Adrenal gland (tissue), 5 donors: ENCODE measurements at regions not wholly inside any gene's neighbourhood (a gene's known extent, or its start where the extent isn't known, plus 50 kb on each side); places are given as distances from the start of the nearest gene placed in this dataset.

ENCODE experiments used
- POLR2A ChIP-seq, 2 donors: fragments of 450-650 bp; IDR thresholded peaks; one replicate each; pipeline ENCODE4 v1.6.1; 2017; ENCODE audit warnings: antibody characterized with exemption in 2 of 2, mild to moderate bottlenecking in 2 of 2, moderate library complexity in 1 of 2
- TF ChIP-seq, protein P1 (sequence below), 6 experiments: fragments of 450-650 bp in 4 of 6; fragments of 200-600 bp in 2 of 6; sonication (generic) in 1 of 6; IDR thresholded peaks; 1 replicate in 5 of 6; 2 replicates in 1 of 6; pipeline versions ENCODE4 v1.5.1 to v1.8.0; 2016 to 2021; ENCODE audit warnings: antibody characterized with exemption in 6 of 6, mild to moderate bottlenecking in 2 of 6, moderate library complexity in 1 of 6
- donor health status: DM: no; HTN: no; CAD: no.

DNA sequence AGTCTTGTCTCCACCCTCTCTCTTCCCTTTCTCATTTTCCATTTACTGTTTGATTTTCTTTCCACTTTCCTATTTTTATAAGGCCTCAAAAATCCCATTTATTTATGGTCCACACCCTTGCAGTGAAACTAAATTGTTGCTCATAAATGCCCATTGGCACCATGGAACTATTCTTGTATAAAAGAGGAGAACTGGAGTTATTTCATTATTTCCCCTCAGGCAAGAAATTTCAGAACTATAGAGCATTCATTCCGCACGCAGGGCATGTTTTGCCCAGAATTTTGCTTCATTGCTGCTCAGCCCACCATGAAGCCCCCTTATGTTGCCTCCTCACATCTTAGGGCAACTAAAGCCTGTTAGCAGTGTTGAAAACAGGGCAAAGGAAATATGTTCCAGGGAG, 113.7 kb upstream of the MMADHC start:
- TF ChIP-seq, protein P1, sequence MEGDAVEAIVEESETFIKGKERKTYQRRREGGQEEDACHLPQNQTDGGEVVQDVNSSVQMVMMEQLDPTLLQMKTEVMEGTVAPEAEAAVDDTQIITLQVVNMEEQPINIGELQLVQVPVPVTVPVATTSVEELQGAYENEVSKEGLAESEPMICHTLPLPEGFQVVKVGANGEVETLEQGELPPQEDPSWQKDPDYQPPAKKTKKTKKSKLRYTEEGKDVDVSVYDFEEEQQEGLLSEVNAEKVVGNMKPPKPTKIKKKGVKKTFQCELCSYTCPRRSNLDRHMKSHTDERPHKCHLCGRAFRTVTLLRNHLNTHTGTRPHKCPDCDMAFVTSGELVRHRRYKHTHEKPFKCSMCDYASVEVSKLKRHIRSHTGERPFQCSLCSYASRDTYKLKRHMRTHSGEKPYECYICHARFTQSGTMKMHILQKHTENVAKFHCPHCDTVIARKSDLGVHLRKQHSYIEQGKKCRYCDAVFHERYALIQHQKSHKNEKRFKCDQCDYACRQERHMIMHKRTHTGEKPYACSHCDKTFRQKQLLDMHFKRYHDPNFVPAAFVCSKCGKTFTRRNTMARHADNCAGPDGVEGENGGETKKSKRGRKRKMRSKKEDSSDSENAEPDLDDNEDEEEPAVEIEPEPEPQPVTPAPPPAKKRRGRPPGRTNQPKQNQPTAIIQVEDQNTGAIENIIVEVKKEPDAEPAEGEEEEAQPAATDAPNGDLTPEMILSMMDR (IDR thresholded peaks at IDR 0.05), result no peak
- no peak for TF ChIP-seq POLR2A (IDR thresholded peaks at IDR 0.05)
